Activated CD8-positive, alpha-beta memory T cell treated with anti-CD3 and anti-CD28 coated beads, Interleukin-2, amount 10 ng/mL, durations not matched to agents 7 days and 5 days (primary cell): ENCODE measurements at regions not wholly inside any gene's neighbourhood (a gene's known extent, or its start where the extent isn't known, plus 50 kb on each side); places are given as distances from the start of the nearest gene placed in this dataset.

Source experiments
- ATAC-seq: fragments of 150-1000 bp; cut with Tn5 transposase; one replicate; pipeline ENCODE4 v1.10.0; 2021; ENCODE audit warnings: moderate library complexity
- CTCF ChIA-PET: fragments of 350-600 bp; sonication (Branson Sonifier 250); formaldehyde crosslinking; loops from one replicate; lab custom pipeline; 2021; ENCODE audit warnings: antibody characterized with exemption; lab: Charles Lee
- DNase-seq: peaks from one replicate; pipeline ENCODE4 v3.0.0-alpha.2; 2020
- H3K27ac Mint-ChIP-seq: one replicate; pipeline ENCODE4 v1.8.0; 2021; ENCODE audit warnings: mild to moderate bottlenecking, mixed read lengths
- H3K27me3 Mint-ChIP-seq: one replicate; pipeline ENCODE4 v1.8.0; 2021; ENCODE audit warnings: mixed read lengths
- H3K36me3 Mint-ChIP-seq: one replicate; pipeline ENCODE4 v1.8.0; 2021; ENCODE audit warnings: mild to moderate bottlenecking, mixed read lengths
- H3K4me1 Mint-ChIP-seq: one replicate; pipeline ENCODE4 v1.8.0; 2021; ENCODE audit warnings: mixed read lengths
- H3K4me3 Mint-ChIP-seq: one replicate; pipeline ENCODE4 v1.8.0; 2021; ENCODE audit warnings: mild to moderate bottlenecking, moderate library complexity, mixed read lengths
- H3K9me3 Mint-ChIP-seq: one replicate; pipeline ENCODE4 v1.8.0; 2022; ENCODE audit warnings: low read depth, mixed read lengths

DNA sequence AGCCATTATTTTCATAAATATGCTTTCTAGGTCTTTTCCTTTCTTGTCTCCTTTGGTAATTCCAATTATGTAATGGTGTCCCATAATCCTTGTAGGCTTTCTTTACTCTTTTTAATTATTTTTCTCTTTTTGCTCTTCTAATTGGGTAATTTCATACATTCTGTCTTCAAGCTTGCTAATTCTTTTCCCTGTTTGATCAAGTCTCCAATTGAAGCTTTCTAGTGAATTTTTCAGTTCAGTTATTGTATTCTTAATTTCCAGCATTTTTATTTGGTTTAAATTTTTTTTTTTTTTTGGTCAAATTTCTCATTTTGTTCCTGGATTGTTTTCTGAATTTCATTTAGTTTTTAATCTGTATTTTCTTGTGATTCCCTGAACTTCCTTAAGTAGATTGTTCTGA, 74.9 kb upstream of the UST start:
- peaks cover 18% of the 10 kb centered on the region for H3K9me3 Mint-ChIP-seq
- peaks cover 3% of the 10 kb centered on the region for H3K36me3 Mint-ChIP-seq
- no peaks in the 10 kb centered on the region for H3K4me1 Mint-ChIP-seq
- DNase-seq (no peak), ATAC-seq (no peak)
- H3K27me3 Mint-ChIP-seq = peaks cover 13% of the 10 kb centered on the region
- H3K27ac Mint-ChIP-seq = no peak overlapping the region
- CTCF ChIA-PET = interaction anchor here (0.7 kb wide), 1 partner anchor 38 kb away, joined by 3 read pairs; no protein-coding TSS in a partner anchor
- no peak overlapping the region for H3K4me3 Mint-ChIP-seq

DNA sequence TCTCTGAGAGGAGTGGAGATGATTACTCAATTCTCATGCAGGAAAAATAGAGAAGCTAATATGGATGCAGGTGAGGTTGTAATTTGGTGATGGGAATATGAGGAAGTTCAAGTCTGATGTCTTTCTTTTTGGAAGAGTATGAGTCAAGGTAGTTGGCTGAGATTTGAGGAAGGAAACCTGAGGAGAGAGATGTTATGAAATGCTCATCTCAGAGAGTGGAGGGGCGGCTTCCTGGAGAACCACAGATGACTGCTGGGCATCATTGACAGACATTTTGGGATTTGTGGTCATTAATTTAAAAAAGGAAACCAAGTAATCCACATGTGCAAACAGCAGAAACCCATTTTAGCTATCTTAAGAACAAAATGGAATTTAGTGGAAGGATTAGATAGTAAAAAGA, 72.5 kb upstream of the UST start:
- ATAC-seq (no peak), DNase-seq (no peak)
- Mint-ChIP-seq H3K9me3 (peaks cover 16% of the 10 kb centered on the region), H3K4me3 (no peak overlapping the region), H3K27me3 (peaks cover 14% of the 10 kb centered on the region), H3K27ac (no peak overlapping the region), H3K4me1 (no peaks in the 10 kb centered on the region), H3K36me3 (peaks cover 3% of the 10 kb centered on the region)
- CTCF ChIA-PET = no interaction called here

DNA sequence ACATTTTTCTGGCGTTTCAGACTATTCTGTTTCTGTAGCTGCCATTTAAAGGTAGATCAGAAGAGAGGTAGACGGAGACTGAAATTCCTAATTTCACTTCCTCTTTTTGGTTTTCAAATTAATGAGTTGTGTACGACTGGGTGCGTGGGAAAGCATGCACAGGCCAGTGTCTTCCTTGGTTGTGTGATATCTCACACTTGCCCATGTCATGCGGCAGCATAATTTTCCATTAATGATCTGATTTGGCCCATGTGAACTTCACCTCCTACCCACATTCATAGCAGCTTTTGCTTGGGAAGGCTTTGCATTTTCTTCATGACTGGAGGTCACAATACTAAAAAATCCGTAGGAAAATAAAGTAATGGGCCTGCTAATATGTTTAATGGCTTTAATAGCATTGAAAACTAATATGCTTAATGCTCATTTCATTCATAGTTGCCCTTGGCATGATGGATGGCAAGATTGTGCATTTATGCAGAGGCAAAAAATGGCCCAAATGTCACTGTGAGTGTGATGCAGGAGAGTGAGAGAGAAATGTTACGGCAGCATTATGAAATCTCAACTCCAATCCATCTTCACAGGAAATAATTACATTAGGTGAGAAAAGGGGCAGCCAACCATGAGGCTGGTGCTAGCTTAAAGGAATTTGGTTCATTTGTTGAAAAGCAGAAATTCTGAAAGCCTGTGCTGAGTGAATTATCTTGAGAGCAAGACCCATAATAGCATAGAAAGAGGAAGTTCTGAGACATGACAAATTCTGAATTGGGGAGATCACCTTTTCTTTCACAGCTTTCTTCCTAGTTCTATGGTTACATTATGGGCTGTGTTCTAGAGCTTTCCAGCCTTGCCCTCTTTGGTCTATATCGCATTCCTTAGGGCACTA, 69.0 kb upstream of the UST start:
- DNase-seq = no peak
- Mint-ChIP-seq H3K27me3 (peaks cover 9% of the 10 kb centered on the region), H3K4me3 (no peak overlapping the region), H3K27ac (no peak overlapping the region), H3K9me3 (peaks cover 2% of the 10 kb centered on the region), H3K4me1 (peaks cover under 1% of the 10 kb centered on the region), H3K36me3 (no peaks in the 10 kb centered on the region)
- ATAC-seq = no peak
- CTCF ChIA-PET = no interaction called here

DNA sequence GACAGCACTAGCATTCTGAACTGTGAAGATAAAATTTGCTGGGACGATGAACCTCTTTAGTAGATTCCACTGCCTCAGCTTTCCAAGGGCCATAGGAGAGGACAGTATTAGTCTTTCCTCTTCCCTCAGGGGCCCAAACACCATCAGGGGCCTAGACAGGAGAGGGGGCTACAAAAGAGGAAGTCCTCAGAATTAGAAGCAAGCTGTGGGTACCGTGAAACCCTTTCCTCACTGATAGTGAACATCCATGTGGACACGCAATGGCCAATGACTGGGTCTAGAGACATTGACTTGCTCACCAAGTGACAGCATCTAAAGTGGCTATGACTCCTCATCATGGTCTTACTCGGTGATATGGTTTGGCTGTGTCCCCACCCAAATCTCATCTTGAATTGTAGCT, 68.1 kb upstream of the UST start:
- ATAC-seq (no peak), DNase-seq (no peak)
- CTCF ChIA-PET = no interaction called here
- peaks cover 6% of the 10 kb centered on the region for H3K4me1 Mint-ChIP-seq
- peaks cover 2% of the 10 kb centered on the region for H3K9me3 Mint-ChIP-seq
- no peaks in the 10 kb centered on the region for H3K36me3 Mint-ChIP-seq
- H3K4me3 Mint-ChIP-seq = no peak overlapping the region
- no peak overlapping the region for H3K27ac Mint-ChIP-seq
- peaks cover 9% of the 10 kb centered on the region for H3K27me3 Mint-ChIP-seq

DNA sequence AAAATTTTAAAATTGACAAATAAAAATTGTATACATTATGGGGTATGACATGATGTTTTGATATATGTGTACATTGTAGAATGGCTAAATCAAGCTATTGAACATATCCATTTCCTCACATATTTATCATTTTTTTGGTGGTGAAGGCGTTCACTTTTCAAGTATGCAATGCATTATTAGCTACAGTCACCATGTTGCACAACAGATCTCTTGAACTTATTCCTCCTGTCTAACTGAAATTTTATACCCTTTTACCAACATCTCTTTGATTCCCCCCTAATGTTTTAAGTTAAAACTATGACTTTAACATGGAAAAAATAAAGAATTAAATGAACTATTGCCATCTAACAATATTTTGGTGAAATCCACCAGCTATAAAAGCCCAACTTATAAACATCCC, 65.2 kb upstream of the UST start:
- Mint-ChIP-seq H3K4me3 (no peak overlapping the region), H3K27me3 (peaks cover 8% of the 10 kb centered on the region), H3K9me3 (no peaks in the 10 kb centered on the region), H3K27ac (no peak overlapping the region), H3K4me1 (peaks cover 6% of the 10 kb centered on the region), H3K36me3 (no peaks in the 10 kb centered on the region)
- DNase-seq (no peak), ATAC-seq (no peak)
- CTCF ChIA-PET = no interaction called here

DNA sequence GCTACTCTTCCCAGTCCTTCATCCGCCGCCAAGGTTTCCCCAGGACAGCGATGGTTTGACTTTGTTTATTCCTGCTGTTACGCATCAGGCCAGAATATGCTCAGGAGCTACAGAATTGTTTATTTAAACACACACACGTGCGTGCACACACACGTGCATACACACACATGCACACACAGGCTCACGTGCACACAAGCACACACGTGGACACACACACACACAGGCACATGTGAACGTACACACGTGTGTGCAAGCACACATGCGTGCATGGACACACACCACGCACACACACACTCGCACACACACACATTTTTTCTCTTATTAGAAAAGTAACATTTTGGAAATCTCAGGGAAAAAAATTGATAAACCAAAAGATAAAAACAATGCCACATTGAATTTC, 64.6 kb upstream of the UST start:
- DNase-seq = no peak
- Mint-ChIP-seq H3K36me3 (no peaks in the 10 kb centered on the region), H3K4me3 (no peak overlapping the region), H3K9me3 (no peaks in the 10 kb centered on the region), H3K4me1 (peaks cover 6% of the 10 kb centered on the region), H3K27ac (no peak overlapping the region), H3K27me3 (peaks cover 6% of the 10 kb centered on the region)
- CTCF ChIA-PET = interaction anchor here (1.0 kb wide), 1 partner anchor 13 kb away, joined by 3 read pairs; no protein-coding TSS in a partner anchor
- no peak for ATAC-seq

DNA sequence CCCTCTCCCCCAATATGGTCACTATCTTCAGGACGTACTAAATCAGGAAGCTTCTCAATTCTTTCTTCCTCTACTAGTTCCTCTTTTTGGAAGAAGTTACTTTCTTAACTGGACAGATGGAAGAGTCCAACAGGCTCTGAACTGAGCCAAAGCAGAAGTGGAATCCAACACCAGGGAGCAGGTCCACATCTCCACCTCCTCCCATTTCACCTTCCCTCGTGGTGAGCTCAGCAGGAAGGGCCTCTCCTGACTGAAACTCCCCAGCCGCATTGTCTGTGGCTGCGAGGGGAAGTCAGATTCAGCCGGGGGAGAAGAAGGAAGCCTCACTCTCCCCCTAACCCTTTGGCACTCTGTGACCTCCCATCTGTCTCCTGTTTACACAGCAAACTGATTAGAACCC, 63.8 kb upstream of the UST start:
- no peak for DNase-seq
- Mint-ChIP-seq H3K4me1 (peaks cover 6% of the 10 kb centered on the region), H3K27ac (no peak overlapping the region), H3K4me3 (no peak overlapping the region), H3K36me3 (no peaks in the 10 kb centered on the region), H3K9me3 (no peaks in the 10 kb centered on the region), H3K27me3 (peaks cover 6% of the 10 kb centered on the region)
- ATAC-seq = no peak
- CTCF ChIA-PET = interaction anchor here (1.0 kb wide), 1 partner anchor 12 kb away, joined by 3 read pairs; no protein-coding TSS in a partner anchor

DNA sequence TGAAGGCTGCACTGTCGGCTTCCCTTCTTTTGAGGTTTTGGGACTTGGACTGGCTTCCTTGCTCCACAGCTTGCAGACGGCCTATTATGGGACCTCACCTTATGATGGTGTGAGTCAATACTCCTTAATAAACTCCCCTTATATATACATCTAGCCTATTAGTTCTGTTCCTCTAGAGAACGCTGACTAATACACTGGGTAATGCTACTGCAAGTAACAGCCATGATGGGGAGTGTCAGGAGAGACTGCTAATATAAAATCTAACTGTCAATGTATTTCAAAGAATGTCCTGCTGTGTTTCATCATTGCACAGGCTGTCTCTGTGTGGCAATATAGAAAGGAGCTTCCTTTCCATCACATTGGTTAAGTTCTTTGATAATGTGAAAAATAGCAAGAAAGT, 57.7 kb upstream of the UST start:
- H3K9me3 Mint-ChIP-seq = no peaks in the 10 kb centered on the region
- no peaks in the 10 kb centered on the region for H3K36me3 Mint-ChIP-seq
- no peaks in the 10 kb centered on the region for H3K4me1 Mint-ChIP-seq
- no peak overlapping the region for H3K4me3 Mint-ChIP-seq
- H3K27me3 Mint-ChIP-seq = no peaks in the 10 kb centered on the region
- ATAC-seq (no peak), DNase-seq (no peak)
- CTCF ChIA-PET = interaction anchor here (1.2 kb wide), 1 partner anchor 9 kb away, joined by 3 read pairs; no protein-coding TSS in a partner anchor
- H3K27ac Mint-ChIP-seq = no peak overlapping the region

DNA sequence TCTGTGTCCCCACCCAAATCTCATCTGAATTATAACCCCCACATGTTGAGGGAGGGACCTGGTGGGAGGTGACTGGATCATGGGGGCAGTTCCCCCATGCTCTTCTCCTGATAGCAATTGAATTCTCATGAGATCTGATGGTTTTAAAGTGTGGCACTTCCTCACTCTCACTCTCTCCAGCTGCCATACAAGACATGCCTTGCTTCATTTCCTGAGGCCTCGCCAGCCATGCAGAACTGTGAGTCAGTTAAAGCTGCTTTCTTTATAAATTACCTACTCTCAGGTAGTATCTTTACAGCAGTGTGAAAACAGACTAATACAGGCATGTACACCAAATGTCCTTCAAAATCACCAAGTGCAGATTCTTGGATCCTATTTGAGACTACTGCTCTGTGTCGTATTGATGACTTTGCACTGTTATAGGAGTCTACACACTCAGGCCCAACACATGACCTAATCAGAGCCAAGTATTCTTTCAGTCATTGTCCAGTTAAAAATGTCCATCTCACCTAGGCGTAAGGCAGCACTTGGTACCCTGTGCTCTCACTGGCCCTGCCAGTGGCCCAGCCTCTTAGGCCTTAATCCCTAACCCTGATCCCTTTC, 52.8 kb upstream of the UST start:
- no peak overlapping the region for H3K27ac Mint-ChIP-seq
- CTCF ChIA-PET = interaction anchor here (1.4 kb wide), 1 partner anchor 12 kb away, joined by 3 read pairs; no protein-coding TSS in a partner anchor
- DNase-seq (no peak), ATAC-seq (no peak)
- no peaks in the 10 kb centered on the region for H3K9me3 Mint-ChIP-seq
- no peaks in the 10 kb centered on the region for H3K27me3 Mint-ChIP-seq
- H3K4me1 Mint-ChIP-seq = no peaks in the 10 kb centered on the region
- H3K36me3 Mint-ChIP-seq = no peaks in the 10 kb centered on the region
- H3K4me3 Mint-ChIP-seq = no peak overlapping the region
